Lung (tissue), 11 donors: ENCODE measurements at regions not wholly inside any gene's neighbourhood (a gene's known extent, or its start where the extent isn't known, plus 50 kb on each side); places are given as distances from the start of the nearest gene placed in this dataset.

Experiments
- ATAC-seq: fragments of 200-7000 bp; cut with Tn5 transposase; one replicate; pipeline ENCODE4 v1.9.1; 2020; ENCODE audit warnings: moderate number of reproducible peaks; ENCODE audit not compliant: insufficient read depth, low FRiP score
- DNase-seq, 3 donors: peaks; one replicate each; pipeline ENCODE4 v3.0.0-alpha.2; 2013 to 2017
- H3K27ac ChIP-seq, 2 donors: one replicate each; pipeline ENCODE4 v1.5.1; 2013; ENCODE audit warnings: mild to moderate bottlenecking in 2 of 2, moderate library complexity in 2 of 2, control low read depth in 1 of 2, inconsistent platforms in 1 of 2, low read depth in 1 of 2, low read length in 1 of 2
- H3K27me3 ChIP-seq, 3 donors: one replicate each; pipeline ENCODE4 v1.5.1; 2013; ENCODE audit warnings: low read length in 2 of 3; ENCODE audit not compliant: control insufficient read depth in 3 of 3, insufficient read depth in 3 of 3
- H3K36me3 ChIP-seq, 4 donors: one replicate each; pipeline ENCODE4 v1.5.1; 2013; ENCODE audit warnings: low read length in 4 of 4, mild to moderate bottlenecking in 1 of 4, moderate library complexity in 1 of 4; ENCODE audit not compliant: control insufficient read depth in 4 of 4, insufficient read depth in 4 of 4
- H3K4me1 ChIP-seq, 5 donors: one replicate each; pipeline ENCODE4 v1.5.1; 2013; ENCODE audit warnings: low read length in 5 of 5, mild to moderate bottlenecking in 2 of 5, moderate library complexity in 1 of 5; ENCODE audit not compliant: control insufficient read depth in 5 of 5, insufficient read depth in 5 of 5
- H3K4me3 ChIP-seq: one replicate; pipeline ENCODE4 v1.5.1; 2013; ENCODE audit warnings: mild to moderate bottlenecking, control low read depth, moderate library complexity
- H3K9ac ChIP-seq, 2 donors: one replicate each; pipeline ENCODE4 v1.5.1; 2013; ENCODE audit warnings: low read length in 2 of 2, control low read depth in 1 of 2; ENCODE audit not compliant: insufficient read depth in 1 of 2
- H3K9me3 ChIP-seq, 4 donors: one replicate each; pipeline ENCODE4 v1.5.1; 2013; ENCODE audit warnings: low read length in 3 of 4, mild to moderate bottlenecking in 1 of 4, moderate library complexity in 1 of 4; ENCODE audit not compliant: control insufficient read depth in 4 of 4, insufficient read depth in 3 of 4
- WGBS, 2 donors: extraction: QIAGEN DNeasy Blood & Tissue Kit; methylation state at CpG; one replicate each; pipeline ENCODE4 v1.1.7; 2013; 5-methylcytosine and 5-hydroxymethylcytosine counted together
- TF ChIP-seq, protein P1 (sequence below): IDR thresholded peaks from 2 replicates; pipeline ENCODE4 v1.5.1; 2012; ENCODE audit warnings: mild to moderate bottlenecking; ENCODE audit errors: control extremely low read depth, extremely low read depth
- donor health status: control.
- donor health status: control.
- donor health status: Bipolar disorder and iron deficiency.
- donor health status: healthy.
- donor health status: DM: yes; HTN: yes; CAD: no.

- ATAC-seq, result no peak
- TF ChIP-seq, protein P1, sequence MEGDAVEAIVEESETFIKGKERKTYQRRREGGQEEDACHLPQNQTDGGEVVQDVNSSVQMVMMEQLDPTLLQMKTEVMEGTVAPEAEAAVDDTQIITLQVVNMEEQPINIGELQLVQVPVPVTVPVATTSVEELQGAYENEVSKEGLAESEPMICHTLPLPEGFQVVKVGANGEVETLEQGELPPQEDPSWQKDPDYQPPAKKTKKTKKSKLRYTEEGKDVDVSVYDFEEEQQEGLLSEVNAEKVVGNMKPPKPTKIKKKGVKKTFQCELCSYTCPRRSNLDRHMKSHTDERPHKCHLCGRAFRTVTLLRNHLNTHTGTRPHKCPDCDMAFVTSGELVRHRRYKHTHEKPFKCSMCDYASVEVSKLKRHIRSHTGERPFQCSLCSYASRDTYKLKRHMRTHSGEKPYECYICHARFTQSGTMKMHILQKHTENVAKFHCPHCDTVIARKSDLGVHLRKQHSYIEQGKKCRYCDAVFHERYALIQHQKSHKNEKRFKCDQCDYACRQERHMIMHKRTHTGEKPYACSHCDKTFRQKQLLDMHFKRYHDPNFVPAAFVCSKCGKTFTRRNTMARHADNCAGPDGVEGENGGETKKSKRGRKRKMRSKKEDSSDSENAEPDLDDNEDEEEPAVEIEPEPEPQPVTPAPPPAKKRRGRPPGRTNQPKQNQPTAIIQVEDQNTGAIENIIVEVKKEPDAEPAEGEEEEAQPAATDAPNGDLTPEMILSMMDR, result no peak
- Histone ChIP-seq H3K27me3 (peaks cover 0 to 3% (median 0%) of the 10 kb centered on the region in 3 donors), H3K27ac (no peak overlapping the region), H3K4me3 (no peak overlapping the region), H3K9ac (no peak overlapping the region), H3K36me3 (no peaks in the 10 kb centered on the region), H3K4me1 (no peaks in the 10 kb centered on the region), H3K9me3 (no peaks in the 10 kb centered on the region)
- DNase-seq, result no peak
- 70 to 74% methylated on average over 5 of the region's 5 CpGs for WGBS, 2 donors
Measured at GRCh38 chr1:229882621-229883020, 184.4 kb upstream of the GALNT2 start.

- Histone ChIP-seq H3K27me3 (peaks cover 0 to 3% (median 0%) of the 10 kb centered on the region in 3 donors), H3K9ac (no peak overlapping the region), H3K9me3 (no peaks in the 10 kb centered on the region), H3K4me3 (no peak overlapping the region), H3K4me1 (peaks cover 0 to 4% (median 0%) of the 10 kb centered on the region in 5 donors), H3K27ac (no peak overlapping the region), H3K36me3 (no peaks in the 10 kb centered on the region)
- DNase-seq (no peak), ATAC-seq (no peak)
- 82 to 85% methylated on average over 7 of the region's 7 CpGs for WGBS, 2 donors
- TF ChIP-seq, protein P1, result no peak
Measured at GRCh38 chr1:229883504-229884200, 183.4 kb upstream of the GALNT2 start.

DNA sequence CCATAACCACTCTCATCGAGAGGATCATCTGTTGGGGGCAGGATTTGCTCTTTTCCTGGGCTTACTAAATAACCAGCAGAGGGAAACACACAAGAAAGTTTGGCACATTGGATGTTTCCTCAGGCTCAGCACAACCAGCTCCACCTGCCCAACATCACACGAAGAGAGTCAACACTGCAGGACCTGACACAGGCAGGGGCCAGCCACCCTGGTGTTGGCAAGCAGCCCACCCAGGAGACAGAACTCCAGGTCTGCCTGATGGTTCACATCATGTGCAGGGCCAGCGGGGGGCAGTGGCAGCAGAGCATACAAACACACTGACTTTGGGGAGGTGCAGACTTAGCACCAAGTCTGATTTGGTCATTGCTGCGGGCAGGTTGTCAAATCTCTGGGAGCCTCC is 182.3 kb upstream of the GALNT2 start:
- Histone ChIP-seq H3K9me3 (no peaks in the 10 kb centered on the region), H3K27ac (no peak overlapping the region), H3K36me3 (no peaks in the 10 kb centered on the region), H3K4me3 (no peak overlapping the region), H3K4me1 (peaks cover 0 to 4% (median 0%) of the 10 kb centered on the region in 5 donors), H3K27me3 (no peaks in the 10 kb centered on the region), H3K9ac (no peak overlapping the region)
- WGBS, 2 donors, result 72 to 83% methylated on average over 4 of the region's 4 CpGs
- no peak for DNase-seq
- ATAC-seq, result no peak
- TF ChIP-seq, protein P1, result no peak
